Right lobe of liver (tissue), 6 donors: ENCODE measurements at regions not wholly inside any gene's neighbourhood (a gene's known extent, or its start where the extent isn't known, plus 50 kb on each side); places are given as distances from the start of the nearest gene placed in this dataset.

Source experiments
- ATAC-seq, 4 donors: fragments of 200-7000 bp; cut with Tn5 transposase; one replicate each; pipeline ENCODE4 v1.9.1; 2020; ENCODE audit warnings: mild to moderate bottlenecking in 4 of 4, moderate library complexity in 4 of 4
- DNase-seq, 3 donors: peaks; one replicate each; pipeline ENCODE4 v3.0.0-alpha.2; 2020
- H3K27ac ChIP-seq, 3 donors: fragments of 200-600 bp; one replicate each; pipeline ENCODE4 v1.8.0; 2022
- H3K27me3 ChIP-seq, 2 donors: fragments of 200-600 bp; one replicate each; pipeline ENCODE4 v1.8.0; 2022
- H3K36me3 ChIP-seq, 4 donors: fragments of 200-600 bp; sonication (generic) in 1 of 4; one replicate each; pipeline versions ENCODE4 v1.5.1 to v1.8.0; 2017 to 2022; ENCODE audit warnings: control low read depth in 1 of 4
- H3K4me1 ChIP-seq, 4 donors: fragments of 200-600 bp; sonication (generic) in 1 of 4; one replicate each; pipeline versions ENCODE4 v1.5.1 to v1.8.0; 2017 to 2022; ENCODE audit warnings: control low read depth in 1 of 4
- H3K4me3 ChIP-seq, 3 donors: fragments of 200-600 bp; one replicate each; pipeline ENCODE4 v1.8.0; 2022
- H3K9me3 ChIP-seq, 4 donors: fragments of 200-600 bp; sonication (generic) in 1 of 4; one replicate each; pipeline versions ENCODE4 v1.5.1 to v1.8.0; 2017 to 2022; ENCODE audit warnings: control low read depth in 1 of 4
- CTCF ChIP-seq, 4 donors: fragments of 200-600 bp in 3 of 4; fragments of 450-650 bp in 1 of 4; IDR thresholded peaks; one replicate each; pipeline versions ENCODE4 v1.5.1 to v1.8.0; 2016 to 2022; ENCODE audit warnings: antibody characterized with exemption in 4 of 4, mild to moderate bottlenecking in 2 of 4
- POLR2A ChIP-seq: fragments of 450-650 bp; IDR thresholded peaks from one replicate; pipeline ENCODE4 v1.6.1; 2017; ENCODE audit warnings: antibody characterized with exemption, mild to moderate bottlenecking
- intact Hi-C, 2 donors: fragments of 100-400 bp; cut with DNase I; formaldehyde crosslinking; loops; one replicate each; pipeline versions ENCODE4 v1.11.2 to v1.14.1; 2022
- donor health status: DM: no; HTN: yes; CAD: no.
- donor health status: DM: no; HTN: no; CAD: no.
- donor health status: DM: no; HTN: no; CAD: no.
- donor health status: DM: no; HTN: yes; CAD: no.
- donor health status: DM: no; HTN: yes; CAD: no.

- Histone ChIP-seq H3K27ac (no peak overlapping the region), H3K36me3 (no peaks in the 10 kb centered on the region), H3K9me3 (no peaks in the 10 kb centered on the region), H3K27me3 (no peaks in the 10 kb centered on the region), H3K4me1 (no peaks in the 10 kb centered on the region), H3K4me3 (no peak overlapping the region)
- TF ChIP-seq POLR2A (no peak), CTCF (IDR thresholded peaks at IDR 0.05) (no peak)
- no peak for DNase-seq
- no peak for ATAC-seq
- intact Hi-C loops, result no loop called here
Measured at GRCh38 chr1:203425663-203425975, 50.0 kb upstream of the PRELP start.
